ENCODE measurements at regions not wholly inside any gene's neighbourhood (a gene's known extent, or its start where the extent isn't known, plus 50 kb on each side); places are given as distances from the start of the nearest gene placed in this dataset.

- ATAC-seq (ENCODE audit: poor library complexity) (no peak), DNase-seq (no peak)
- no peaks in the 10 kb centered on the region for H3K27me3 Mint-ChIP-seq
- no peaks in the 10 kb centered on the region for H3K9me3 Mint-ChIP-seq
- intact Hi-C loops (cut with DNase I, micrococcal nuclease) = no loop called here
- no peak overlapping the region for H3K27ac Mint-ChIP-seq
- ChIA-PET POLR2A (no interaction called here), CTCF (no interaction called here)
- Histone ChIP-seq H3K27ac (ENCODE audit: low read depth in 1 of 2, low read length in 2 of 2) (no peak overlapping the region), H3K27me3 (ENCODE audit: control insufficient read depth in 1 of 2, insufficient read depth in 2 of 2, low read length in 2 of 2) (no peaks in the 10 kb centered on the region), H3K4me1 (ENCODE audit: insufficient read depth, low read length) (no peaks in the 10 kb centered on the region), H3K36me3 (ENCODE audit: insufficient read depth, low read length) (no peaks in the 10 kb centered on the region), H3K9me3 (ENCODE audit: control insufficient read depth in 1 of 2, insufficient read depth in 1 of 2, low read length in 2 of 2) (peaks cover 0 to 4% of the 10 kb centered on the region in 2 experiments), H3K4me3 (ENCODE audit: low read length) (no peak overlapping the region)
- H3K36me3 Mint-ChIP-seq (ENCODE audit: low read depth) = no peaks in the 10 kb centered on the region
- no peak overlapping the region for H3K4me3 Mint-ChIP-seq
- H3K4me1 Mint-ChIP-seq (ENCODE audit: low read depth) = no peaks in the 10 kb centered on the region
- TF ChIP-seq CTCF (IDR thresholded peaks at IDR 0.05) = no peak
These were observed 83.2 kb upstream of the FAT1 start for GRCh38 chr4:186806679-186807421.

GRCh38 chr4:186807808-186808629 lies 84.4 kb upstream of the FAT1 start:
- H3K36me3 ChIP-seq (ENCODE audit: insufficient read depth, low read length) = no peaks in the 10 kb centered on the region
- H3K27me3 Mint-ChIP-seq = no peaks in the 10 kb centered on the region
- peaks cover 0 to 4% of the 10 kb centered on the region in 2 experiments for H3K9me3 ChIP-seq (ENCODE audit: control insufficient read depth in 1 of 2, insufficient read depth in 1 of 2, low read length in 2 of 2)
- intact Hi-C loops (cut with DNase I, micrococcal nuclease) = no loop called here
- no peak overlapping the region for H3K27ac ChIP-seq (ENCODE audit: low read depth in 1 of 2, low read length in 2 of 2)
- no peaks in the 10 kb centered on the region for H3K27me3 ChIP-seq (ENCODE audit: control insufficient read depth in 1 of 2, insufficient read depth in 2 of 2, low read length in 2 of 2)
- CTCF ChIA-PET = no interaction called here
- TF ChIP-seq CTCF (IDR thresholded peaks at IDR 0.05) = no peak
- no peak overlapping the region for H3K27ac Mint-ChIP-seq
- H3K4me3 ChIP-seq (ENCODE audit: low read length) = no peak overlapping the region
- POLR2A ChIA-PET = no interaction called here
- no peaks in the 10 kb centered on the region for H3K4me1 ChIP-seq (ENCODE audit: insufficient read depth, low read length)
- DNase-seq = no peak
- no peaks in the 10 kb centered on the region for H3K36me3 Mint-ChIP-seq (ENCODE audit: low read depth)
- H3K4me3 Mint-ChIP-seq = no peak overlapping the region
- no peaks in the 10 kb centered on the region for H3K4me1 Mint-ChIP-seq (ENCODE audit: low read depth)
- ATAC-seq (ENCODE audit: poor library complexity) = no peak
- H3K9me3 Mint-ChIP-seq = no peaks in the 10 kb centered on the region

GRCh38 chr4:186808630-186809018 lies 85.0 kb upstream of the FAT1 start:
- no peak overlapping the region for H3K4me3 Mint-ChIP-seq
- no peaks in the 10 kb centered on the region for H3K27me3 Mint-ChIP-seq
- Histone ChIP-seq H3K27me3 (ENCODE audit: control insufficient read depth in 1 of 2, insufficient read depth in 2 of 2, low read length in 2 of 2) (no peaks in the 10 kb centered on the region), H3K9me3 (ENCODE audit: control insufficient read depth in 1 of 2, insufficient read depth in 1 of 2, low read length in 2 of 2) (peaks cover 0 to 4% of the 10 kb centered on the region in 2 experiments), H3K4me1 (ENCODE audit: insufficient read depth, low read length) (no peaks in the 10 kb centered on the region), H3K4me3 (ENCODE audit: low read length) (no peak overlapping the region), H3K27ac (ENCODE audit: low read depth in 1 of 2, low read length in 2 of 2) (no peak overlapping the region), H3K36me3 (ENCODE audit: insufficient read depth, low read length) (no peaks in the 10 kb centered on the region)
- H3K27ac Mint-ChIP-seq = no peak overlapping the region
- CTCF ChIA-PET = no interaction called here
- intact Hi-C loops (cut with DNase I, micrococcal nuclease) = no loop called here
- no peak for ATAC-seq (ENCODE audit: poor library complexity)
- POLR2A ChIA-PET = no interaction called here
- no peaks in the 10 kb centered on the region for H3K36me3 Mint-ChIP-seq (ENCODE audit: low read depth)
- no peak for DNase-seq
- no peaks in the 10 kb centered on the region for H3K9me3 Mint-ChIP-seq
- TF ChIP-seq CTCF (IDR thresholded peaks at IDR 0.05) = no peak
- H3K4me1 Mint-ChIP-seq (ENCODE audit: low read depth) = no peaks in the 10 kb centered on the region
